ENCODE measurements at regions not wholly inside any gene's neighbourhood (a gene's known extent, or its start where the extent isn't known, plus 50 kb on each side); places are given as distances from the start of the nearest gene placed in this dataset.

- Histone ChIP-seq H3K4me1 (ENCODE audit: insufficient read depth, low read length, poor library complexity, severe bottlenecking) (peaks cover 36% of the 10 kb centered on the region), H3K27me3 (ENCODE audit: insufficient read depth, low read length, poor library complexity, severe bottlenecking) (no peaks in the 10 kb centered on the region), H4K20me1 (ENCODE audit: insufficient read depth, low read length, poor library complexity, severe bottlenecking) (no peaks in the 10 kb centered on the region), H3F3A (ENCODE audit: low read depth) (no peaks in the 10 kb centered on the region), H3K9me2 (replicated peaks; ENCODE audit: low read depth, low read length) (no peaks in the 10 kb centered on the region), H2AFZ (ENCODE audit: low read length) (peak overlapping the region; percentile 67), H3K79me2 (ENCODE audit: insufficient read depth, low read length) (no peaks in the 10 kb centered on the region), H3K36me3 (ENCODE audit: insufficient read depth, low read length) (no peaks in the 10 kb centered on the region), H3K4me2 (ENCODE audit: low read depth, low read length, poor library complexity, severe bottlenecking) (peak overlapping the region; percentile 11), H3K9me3 (ENCODE audit: insufficient read depth, low read depth, low read length) (no peaks in the 10 kb centered on the region), H3K9ac (ENCODE audit: low read depth, low read length, poor library complexity, severe bottlenecking) (no peak overlapping the region), H3K4me3 (ENCODE audit: low read length, poor library complexity, severe bottlenecking) (no peak overlapping the region)
- no peak for TF ChIP-seq EZH2phosphoT487 (IDR thresholded peaks at IDR 0.05; ENCODE audit: borderline replicate concordance)
- no peak for TF ChIP-seq CTCF (conservative IDR thresholded peaks at IDR 0.05; ENCODE audit: low read length)
These were observed 142.6 kb downstream of the MAP3K7 start for GRCh38 chr6:90444160-90444714.

GRCh38 chr6:90442366-90442765, 144.5 kb downstream of the MAP3K7 start:
- peak overlapping the region; percentile 17; the same call in 1 of the 2 replicates for H2AFZ ChIP-seq (ENCODE audit: low read length)

GRCh38 chr6:90440586-90441283, 144.1 kb upstream of the BACH2 start:
- H3K79me2 ChIP-seq (ENCODE audit: insufficient read depth, low read length) = no peaks in the 10 kb centered on the region
- no peak overlapping the region for H3K4me2 ChIP-seq (ENCODE audit: low read depth, low read length, poor library complexity, severe bottlenecking)
- no peaks in the 10 kb centered on the region for H3K27me3 ChIP-seq (ENCODE audit: insufficient read depth, low read length, poor library complexity, severe bottlenecking)
- H3K9ac ChIP-seq (ENCODE audit: low read depth, low read length, poor library complexity, severe bottlenecking) = no peak overlapping the region
- H3K9me3 ChIP-seq (ENCODE audit: insufficient read depth, low read depth, low read length) = no peaks in the 10 kb centered on the region
- H3K9me2 ChIP-seq (replicated peaks; ENCODE audit: low read depth, low read length) = no peaks in the 10 kb centered on the region
- no peak overlapping the region for H2AFZ ChIP-seq (ENCODE audit: low read length)
- no peaks in the 10 kb centered on the region for H4K20me1 ChIP-seq (ENCODE audit: insufficient read depth, low read length, poor library complexity, severe bottlenecking)
- H3K4me3 ChIP-seq (ENCODE audit: low read length, poor library complexity, severe bottlenecking) = no peak overlapping the region
- TF ChIP-seq EZH2phosphoT487 (IDR thresholded peaks at IDR 0.05; ENCODE audit: borderline replicate concordance) (no peak), CTCF (conservative IDR thresholded peaks at IDR 0.05; ENCODE audit: low read length) (no peak)
- no peaks in the 10 kb centered on the region for H3F3A ChIP-seq (ENCODE audit: low read depth)
- no peaks in the 10 kb centered on the region for H3K36me3 ChIP-seq (ENCODE audit: insufficient read depth, low read length)
- H3K4me1 ChIP-seq (ENCODE audit: insufficient read depth, low read length, poor library complexity, severe bottlenecking) = peaks cover 38% of the 10 kb centered on the region

More at GRCh38 chr6:90442366-90442765, 144.5 kb downstream of the MAP3K7 start:
- Histone ChIP-seq H3K9ac (ENCODE audit: low read depth, low read length, poor library complexity, severe bottlenecking) (no peak overlapping the region), H3K27me3 (ENCODE audit: insufficient read depth, low read length, poor library complexity, severe bottlenecking) (no peaks in the 10 kb centered on the region), H4K20me1 (ENCODE audit: insufficient read depth, low read length, poor library complexity, severe bottlenecking) (no peaks in the 10 kb centered on the region), H3K79me2 (ENCODE audit: insufficient read depth, low read length) (no peaks in the 10 kb centered on the region), H3K9me3 (ENCODE audit: insufficient read depth, low read depth, low read length) (no peaks in the 10 kb centered on the region), H3K4me1 (ENCODE audit: insufficient read depth, low read length, poor library complexity, severe bottlenecking) (peaks cover 36% of the 10 kb centered on the region), H3F3A (ENCODE audit: low read depth) (no peaks in the 10 kb centered on the region), H3K4me3 (ENCODE audit: low read length, poor library complexity, severe bottlenecking) (no peak overlapping the region), H3K9me2 (replicated peaks; ENCODE audit: low read depth, low read length) (no peaks in the 10 kb centered on the region), H3K36me3 (ENCODE audit: insufficient read depth, low read length) (no peaks in the 10 kb centered on the region), H3K4me2 (ENCODE audit: low read depth, low read length, poor library complexity, severe bottlenecking) (no peak overlapping the region)
- TF ChIP-seq CTCF (conservative IDR thresholded peaks at IDR 0.05; ENCODE audit: low read length) = no peak
- TF ChIP-seq EZH2phosphoT487 (IDR thresholded peaks at IDR 0.05; ENCODE audit: borderline replicate concordance) = no peak
